H1 (cell line): ENCODE measurements at regions not wholly inside any gene's neighbourhood (a gene's known extent, or its start where the extent isn't known, plus 50 kb on each side); places are given as distances from the start of the nearest gene placed in this dataset.
A peak's percentile ranks its signal among the peaks of the same experiment; 100 is the strongest.

Experiments
- CTCF ChIA-PET: fragments of 300-600 bp; sonication (Branson Sonifier 250); formaldehyde crosslinking; loops from one replicate; lab custom pipeline; 2021; ENCODE audit not compliant: partially characterized antibody; lab: Charles Lee
- POLR2A ChIA-PET: fragments of 300-600 bp; sonication (Branson Sonifier 250); formaldehyde crosslinking; loops from one replicate; lab custom pipeline; 2021; ENCODE audit warnings: inconsistent platforms; ENCODE audit not compliant: partially characterized antibody; lab: Charles Lee
- DNase-seq, 2 experiments: peaks; one replicate each; pipeline versions ENCODE4 v3.0.0 to v3.0.0-alpha.2; 2010 to 2022; ENCODE audit warnings: low spot score in 2 of 2, low read depth in 1 of 2, mixed read lengths in 1 of 2
- FAIRE-seq: peaks from 2 replicates; lab custom pipeline; 2011; peaks lifted over from hg19 to GRCh38; lab: Jason Lieb, UNC
- H2AFZ ChIP-seq: 2 replicates; pipeline ENCODE4 v1.8.1; 2012; ENCODE audit warnings: low read length, inconsistent platforms
- H2AK5ac ChIP-seq: 2 replicates; pipeline ENCODE4 v1.6.1; 2013; ENCODE audit warnings: low read depth, low read length
- H2BK120ac ChIP-seq: replicated peaks from 2 replicates; pipeline ENCODE3; 2013; ENCODE audit warnings: low read depth, low read length, inconsistent platforms
- H2BK12ac ChIP-seq: 2 replicates; pipeline ENCODE4 v1.6.1; 2013; ENCODE audit warnings: low read depth, low read length
- H2BK15ac ChIP-seq: 2 replicates; pipeline ENCODE4 v1.6.1; 2013; ENCODE audit warnings: low read length
- H2BK20ac ChIP-seq: 2 replicates; pipeline ENCODE4 v1.6.1; 2013; ENCODE audit warnings: low read length
- H2BK5ac ChIP-seq: 2 replicates; pipeline ENCODE4 v1.6.1; 2013; ENCODE audit warnings: low read depth, low read length
- H3K14ac ChIP-seq: 2 replicates; pipeline ENCODE4 v1.6.1; 2013; ENCODE audit warnings: inconsistent platforms; ENCODE audit not compliant: insufficient read length
- H3K18ac ChIP-seq: 2 replicates; pipeline ENCODE4 v1.6.1; 2013; ENCODE audit warnings: low read length; ENCODE audit errors: extremely low read depth
- H3K23ac ChIP-seq: 2 replicates; pipeline ENCODE4 v1.6.1; 2013; ENCODE audit warnings: inconsistent platforms; ENCODE audit not compliant: insufficient read length
- H3K23me2 ChIP-seq: 2 replicates; pipeline ENCODE4 v1.6.1; 2013; ENCODE audit warnings: low read depth, low read length
- H3K27ac ChIP-seq: 2 replicates; pipeline ENCODE4 v1.6.1; 2011; ENCODE audit warnings: low read depth, low read length, inconsistent platforms
- H3K27me3 ChIP-seq, 4 experiments: replicated peaks in 1 of 4; 1 replicate in 1 of 4; 2 replicates in 3 of 4; pipeline versions ENCODE4 v1.6.1 to v1.8.1; 2011 to 2013; ENCODE audit warnings: low read length in 3 of 4, mild to moderate bottlenecking in 3 of 4, inconsistent platforms in 2 of 4, mixed read lengths in 2 of 4, moderate library complexity in 1 of 4; ENCODE audit not compliant: control insufficient read depth in 3 of 4, insufficient read depth in 3 of 4; ENCODE audit errors: extremely low read depth in 1 of 4
- H3K36me3 ChIP-seq, 4 experiments: 2 replicates each; pipeline versions ENCODE4 v1.6.1 to v1.8.1; 2011 to 2013; ENCODE audit warnings: mild to moderate bottlenecking in 4 of 4, low read length in 3 of 4, moderate library complexity in 2 of 4, control low read depth in 1 of 4, inconsistent platforms in 1 of 4; ENCODE audit not compliant: insufficient read depth in 4 of 4, control insufficient read depth in 2 of 4
- H3K4ac ChIP-seq: replicated peaks from 2 replicates; pipeline ENCODE3; 2013; ENCODE audit warnings: low read length, low read depth, mixed read lengths, inconsistent platforms; ENCODE audit not compliant: insufficient read length
- H3K4me1 ChIP-seq, 4 experiments: replicated peaks in 1 of 4; 1 replicate in 1 of 4; 2 replicates in 3 of 4; pipeline versions ENCODE4 v1.6.1 to v1.8.1; 2011 to 2013; ENCODE audit warnings: low read length in 3 of 4, inconsistent platforms in 2 of 4, mixed read lengths in 1 of 4; ENCODE audit not compliant: insufficient read depth in 4 of 4, control insufficient read depth in 3 of 4
- H3K4me2 ChIP-seq, 2 experiments: 2 replicates each; pipeline versions ENCODE4 v1.6.1 to v1.8.1; 2011 to 2013; ENCODE audit warnings: low read depth in 2 of 2, low read length in 2 of 2, control low read depth in 1 of 2, inconsistent platforms in 1 of 2, mild to moderate bottlenecking in 1 of 2; ENCODE audit not compliant: insufficient read depth in 1 of 2
- H3K4me3 ChIP-seq, 4 experiments: fragments of 200-600, 300-600 bp in 1 of 4; sonication (generic), shearing (Covaris generic), sonication (Bioruptor Twin) in 1 of 4; 2 replicates each; pipeline versions ENCODE4 v1.5.1 to v1.8.1; 2011 to 2016; ENCODE audit warnings: low read length in 4 of 4, low read depth in 3 of 4, control low read depth in 2 of 4, inconsistent platforms in 2 of 4, mild to moderate bottlenecking in 2 of 4, mixed read lengths in 1 of 4, moderate library complexity in 1 of 4; ENCODE audit not compliant: insufficient read depth in 2 of 4; ENCODE audit errors: extremely low read depth in 1 of 4
- H3K56ac ChIP-seq: replicated peaks from 2 replicates; pipeline ENCODE3; 2013; ENCODE audit warnings: low read depth, mild to moderate bottlenecking, mixed read lengths, low read length, inconsistent platforms; ENCODE audit not compliant: insufficient read length
- H3K79me1 ChIP-seq: 2 replicates; pipeline ENCODE4 v1.6.1; 2013; ENCODE audit warnings: low read depth, low read length, control low read depth
- H3K79me2 ChIP-seq, 2 experiments: 2 replicates each; pipeline versions ENCODE4 v1.6.1 to v1.8.1; 2012 to 2013; ENCODE audit warnings: low read length in 2 of 2, mild to moderate bottlenecking in 2 of 2, inconsistent platforms in 1 of 2; ENCODE audit not compliant: insufficient read depth in 2 of 2, control insufficient read depth in 1 of 2
- H3K9ac ChIP-seq, 4 experiments: replicated peaks in 1 of 4; 1 replicate in 1 of 4; 2 replicates in 3 of 4; pipeline versions ENCODE4 v1.6.1 to v1.8.1; 2011 to 2013; ENCODE audit warnings: low read depth in 3 of 4, low read length in 3 of 4, control low read depth in 2 of 4, mild to moderate bottlenecking in 2 of 4, moderate library complexity in 2 of 4, inconsistent platforms in 1 of 4; ENCODE audit errors: extremely low read depth in 1 of 4
- H3K9me3 ChIP-seq, 2 experiments: 2 replicates each; pipeline versions ENCODE4 v1.6.1 to v1.8.1; 2012 to 2013; ENCODE audit warnings: mild to moderate bottlenecking in 2 of 2, moderate library complexity in 2 of 2, control low read depth in 1 of 2, inconsistent platforms in 1 of 2, low read depth in 1 of 2, low read length in 1 of 2, mixed read lengths in 1 of 2; ENCODE audit not compliant: insufficient read depth in 2 of 2
- H4K20me1 ChIP-seq, 2 experiments: replicated peaks in 1 of 2; 2 replicates each; pipeline versions ENCODE3 to v1.8.1; 2011 to 2013; ENCODE audit warnings: inconsistent platforms in 2 of 2, low read length in 2 of 2, mild to moderate bottlenecking in 1 of 2; ENCODE audit not compliant: insufficient read depth in 2 of 2, control insufficient read depth in 1 of 2
- H4K5ac ChIP-seq: 2 replicates; pipeline ENCODE4 v1.6.1; 2013; ENCODE audit warnings: low read length, low read depth, mixed read lengths, inconsistent platforms; ENCODE audit not compliant: insufficient read length
- H4K8ac ChIP-seq: 2 replicates; pipeline ENCODE4 v1.8.0; 2013; ENCODE audit warnings: mild to moderate bottlenecking, moderate library complexity, low read length, inconsistent platforms; ENCODE audit not compliant: insufficient read depth; ENCODE audit errors: extremely low read depth
- H4K91ac ChIP-seq: replicated peaks from 2 replicates; pipeline ENCODE3; 2013; ENCODE audit warnings: low read length, mixed read lengths, inconsistent platforms; ENCODE audit not compliant: insufficient read length
- BACH1 ChIP-seq: IDR thresholded peaks from 2 replicates; pipeline ENCODE4 v1.6.1; 2012; ENCODE audit warnings: low read length, improper control_type of control experiment
- CREB1 ChIP-seq: IDR thresholded peaks from 2 replicates; pipeline ENCODE4 v1.6.1; 2012; ENCODE audit warnings: inconsistent platforms
- RBBP5 ChIP-seq: IDR thresholded peaks from 2 replicates; pipeline ENCODE4 v1.7.1; 2012; ENCODE audit warnings: low read depth, mild to moderate bottlenecking, inconsistent platforms, low read length, moderate library complexity, borderline replicate concordance
- SIN3A ChIP-seq, 2 experiments: IDR thresholded peaks in 1 of 2; conservative IDR thresholded peaks in 1 of 2; 2 replicates each; pipeline ENCODE4 v1.6.1; 2011 to 2012; ENCODE audit warnings: low read length in 2 of 2, improper control_type of control experiment in 1 of 2, low read depth in 1 of 2, mild to moderate bottlenecking in 1 of 2
- ZNF274 ChIP-seq: IDR thresholded peaks from 2 replicates; pipeline ENCODE4 v1.7.0; 2012; ENCODE audit warnings: low read length, borderline replicate concordance; ENCODE audit errors: extremely low read depth
- WGBS, 2 experiments: shearing (Covaris generic) in 1 of 2; methylation state at CpG; one replicate each; pipeline versions ENCODE4 v1.1.6 to v1.1.7; 2013 to 2015; ENCODE audit warnings: low lambda C conversion rate in 2 of 2, mixed read lengths in 2 of 2, inconsistent platforms in 1 of 2, low coverage in 1 of 2, missing lambda C conversion rate in 1 of 2; ENCODE audit not compliant: insufficient replicate concordance in 2 of 2, insufficient coverage in 1 of 2, insufficient read length in 1 of 2; ENCODE audit errors: extremely low coverage in 1 of 2, missing lambda C conversion rate in 1 of 2; 5-methylcytosine and 5-hydroxymethylcytosine counted together

- ChIA-PET CTCF (interaction anchor here (0.6 to 1.4 kb wide), 6 partner anchors 8 to 233 kb away, joined by 3 to 8 read pairs (median 5); no protein-coding TSS in a partner anchor), POLR2A (no interaction called here)
- Histone ChIP-seq H3K27me3 (no peaks in the 10 kb centered on the region), H3K4me1 (no peaks in the 10 kb centered on the region), H2BK120ac (no peak overlapping the region), H2BK20ac (no peak overlapping the region; the same call in 1 of the 2 replicates), H3K4me3 (no peak overlapping the region), H4K8ac (no peak overlapping the region), H3K23ac (no peak overlapping the region), H3K56ac (no peak overlapping the region), H3K14ac (no peak overlapping the region), H3K9ac (no peak overlapping the region), H3K4me2 (no peak overlapping the region), H2BK5ac (no peak overlapping the region), H3K79me2 (no peaks in the 10 kb centered on the region), H3K18ac (no peak overlapping the region), H3K4ac (no peak overlapping the region), H3K23me2 (no peaks in the 10 kb centered on the region), H3K27ac (no peak overlapping the region), H4K5ac (no peak overlapping the region), H2AK5ac (no peak overlapping the region), H3K79me1 (no peaks in the 10 kb centered on the region), H2BK15ac (no peak overlapping the region), H3K36me3 (no peaks in the 10 kb centered on the region), H2BK12ac (no peak overlapping the region), H4K91ac (no peak overlapping the region), H4K20me1 (no peaks in the 10 kb centered on the region), H2AFZ (0 out of 2 replicates have a peak overlapping the region, but pooled peaks have one; percentile 33), H3K9me3 (no peaks in the 10 kb centered on the region)
- DNase-seq = no peak
- FAIRE-seq = no peak
- 100% methylated on average over 2 of the region's 2 CpGs; no CpG with 5 or more reads in 1 of the 2 experiments for WGBS, 2 experiments
- TF ChIP-seq BACH1 = no peak
- no peak for TF ChIP-seq RBBP5
- TF ChIP-seq ZNF274 = no peak
- TF ChIP-seq CREB1 = no peak
- no peak for TF ChIP-seq SIN3A (conservative IDR thresholded peaks at IDR 0.05 in 1 of 2, IDR thresholded peaks at IDR 0.05 in 1 of 2; ENCODE audit: low read depth in 1 of 2, low read length in 2 of 2)
Observed at GRCh38 chr4:132565542-132565941, 583.6 kb upstream of the PCDH10 start.
